ENCODE measurements at regions not wholly inside any gene's neighbourhood (a gene's known extent, or its start where the extent isn't known, plus 50 kb on each side); places are given as distances from the start of the nearest gene placed in this dataset.
"Not testable (repeated sequence)": the region's sequence is repeated elsewhere in the genome, so short reads cannot be mapped to it uniquely, and the experiment has no call there.

DNA sequence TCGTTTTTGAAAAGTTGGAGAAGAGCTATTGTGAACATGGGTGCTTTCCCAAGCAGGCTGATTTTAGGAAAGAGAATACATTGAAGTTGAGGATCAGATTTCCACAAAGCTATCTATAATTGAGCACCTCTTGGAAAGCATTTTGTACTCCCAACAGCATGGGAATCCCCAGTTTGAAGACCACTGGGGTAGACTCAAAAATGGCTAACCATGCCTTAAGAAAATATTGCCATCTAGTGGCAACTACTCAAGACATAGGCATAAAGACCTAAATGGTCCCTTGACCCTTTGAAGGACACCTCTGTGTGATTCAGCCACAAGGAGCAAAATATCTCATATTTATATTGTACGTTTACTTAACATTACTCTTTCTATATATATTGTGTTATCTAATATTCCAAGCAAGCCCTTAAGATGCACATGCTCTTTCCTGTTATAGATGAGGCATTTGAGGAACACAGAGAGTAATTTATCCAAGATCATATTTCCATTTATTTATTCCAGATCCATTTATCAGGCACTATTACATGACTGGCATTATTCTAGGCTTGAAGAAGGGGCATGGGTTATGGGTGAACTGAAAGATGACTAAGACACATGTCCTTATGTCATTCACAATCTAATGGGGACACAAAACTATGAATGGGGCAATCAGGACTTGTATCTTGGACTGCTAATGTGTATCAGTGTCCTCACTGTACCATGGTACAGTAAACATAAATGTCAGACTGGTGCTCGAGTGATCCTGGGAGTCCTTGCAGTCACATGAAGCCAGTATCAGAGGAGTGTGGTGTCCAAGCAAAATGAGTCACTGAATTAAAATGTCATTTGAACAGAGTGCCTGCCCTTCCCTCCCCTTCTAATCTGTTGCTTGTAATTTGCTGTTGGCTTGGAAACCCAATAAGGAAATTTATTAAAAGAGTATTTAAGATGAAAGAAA lies 121.0 kb upstream of the XPO1 start:
- no peaks in the 10 kb centered on the region for H3K36me3 ChIP-seq (ENCODE audit: control insufficient read depth in 4 of 4, insufficient read depth in 3 of 4, low read depth in 1 of 4, low read length in 3 of 4)
- H3K27ac ChIP-seq (ENCODE audit: low read depth in 1 of 2, low read length in 2 of 2) = peak overlapping the region in 1 of 2 donors; percentile 41
- no peak overlapping the region for H3K9ac ChIP-seq (ENCODE audit: low read depth in 1 of 2, low read length in 2 of 2)
- 57% methylated on average over 3 of the region's 3 CpGs for WGBS
- peaks cover 0 to 15% (median 8%) of the 10 kb centered on the region in 4 donors for H3K4me1 ChIP-seq (ENCODE audit: control insufficient read depth in 4 of 4, insufficient read depth in 4 of 4, low read length in 3 of 4)
- H3K27me3 ChIP-seq (ENCODE audit: control insufficient read depth in 4 of 4, insufficient read depth in 4 of 4, low read length in 3 of 4) = no peaks in the 10 kb centered on the region
- DNase-seq (ENCODE audit: low spot score) = no peak
- TF ChIP-seq, protein P1, sequence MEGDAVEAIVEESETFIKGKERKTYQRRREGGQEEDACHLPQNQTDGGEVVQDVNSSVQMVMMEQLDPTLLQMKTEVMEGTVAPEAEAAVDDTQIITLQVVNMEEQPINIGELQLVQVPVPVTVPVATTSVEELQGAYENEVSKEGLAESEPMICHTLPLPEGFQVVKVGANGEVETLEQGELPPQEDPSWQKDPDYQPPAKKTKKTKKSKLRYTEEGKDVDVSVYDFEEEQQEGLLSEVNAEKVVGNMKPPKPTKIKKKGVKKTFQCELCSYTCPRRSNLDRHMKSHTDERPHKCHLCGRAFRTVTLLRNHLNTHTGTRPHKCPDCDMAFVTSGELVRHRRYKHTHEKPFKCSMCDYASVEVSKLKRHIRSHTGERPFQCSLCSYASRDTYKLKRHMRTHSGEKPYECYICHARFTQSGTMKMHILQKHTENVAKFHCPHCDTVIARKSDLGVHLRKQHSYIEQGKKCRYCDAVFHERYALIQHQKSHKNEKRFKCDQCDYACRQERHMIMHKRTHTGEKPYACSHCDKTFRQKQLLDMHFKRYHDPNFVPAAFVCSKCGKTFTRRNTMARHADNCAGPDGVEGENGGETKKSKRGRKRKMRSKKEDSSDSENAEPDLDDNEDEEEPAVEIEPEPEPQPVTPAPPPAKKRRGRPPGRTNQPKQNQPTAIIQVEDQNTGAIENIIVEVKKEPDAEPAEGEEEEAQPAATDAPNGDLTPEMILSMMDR (IDR thresholded peaks at IDR 0.05; ENCODE audit: low read depth, low read length, missing input control) = peak; percentile 38
- no peak for TF ChIP-seq GABPA (IDR thresholded peaks at IDR 0.05 in 1 of 2, conservative IDR thresholded peaks at IDR 0.05 in 1 of 2)
- TF ChIP-seq NR2F2 (IDR thresholded peaks at IDR 0.05) = no peak
- TF ChIP-seq YY1 (IDR thresholded peaks at IDR 0.05) = no peak
- TF ChIP-seq RAD21 (IDR thresholded peaks at IDR 0.05) = peak; percentile 78
- TF ChIP-seq TAF1 (conservative IDR thresholded peaks at IDR 0.05) = no peak
- TF ChIP-seq FOXA2 (IDR thresholded peaks at IDR 0.05) = no peak
- TF ChIP-seq SP1 (IDR thresholded peaks at IDR 0.05) = no peak
- peak in 1 of 2 donors; percentile 12 for TF ChIP-seq HNF4A (conservative IDR thresholded peaks at IDR 0.05)
- no peak for TF ChIP-seq RXRA (IDR thresholded peaks at IDR 0.05)
- no peak for TF ChIP-seq ATF3 (IDR thresholded peaks at IDR 0.05)
- TF ChIP-seq JUND (IDR thresholded peaks at IDR 0.05) = peak in 1 of 2 donors; percentile 50
- TF ChIP-seq FOXA1 (IDR thresholded peaks at IDR 0.05) = no peak
- TF ChIP-seq, protein P2, sequence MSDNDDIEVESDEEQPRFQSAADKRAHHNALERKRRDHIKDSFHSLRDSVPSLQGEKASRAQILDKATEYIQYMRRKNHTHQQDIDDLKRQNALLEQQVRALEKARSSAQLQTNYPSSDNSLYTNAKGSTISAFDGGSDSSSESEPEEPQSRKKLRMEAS (IDR thresholded peaks at IDR 0.05) = no peak
- no peak for TF ChIP-seq HNF4G (IDR thresholded peaks at IDR 0.05)
- TF ChIP-seq ZBTB33 (IDR thresholded peaks at IDR 0.05) = no peak
- TF ChIP-seq, protein P3, sequence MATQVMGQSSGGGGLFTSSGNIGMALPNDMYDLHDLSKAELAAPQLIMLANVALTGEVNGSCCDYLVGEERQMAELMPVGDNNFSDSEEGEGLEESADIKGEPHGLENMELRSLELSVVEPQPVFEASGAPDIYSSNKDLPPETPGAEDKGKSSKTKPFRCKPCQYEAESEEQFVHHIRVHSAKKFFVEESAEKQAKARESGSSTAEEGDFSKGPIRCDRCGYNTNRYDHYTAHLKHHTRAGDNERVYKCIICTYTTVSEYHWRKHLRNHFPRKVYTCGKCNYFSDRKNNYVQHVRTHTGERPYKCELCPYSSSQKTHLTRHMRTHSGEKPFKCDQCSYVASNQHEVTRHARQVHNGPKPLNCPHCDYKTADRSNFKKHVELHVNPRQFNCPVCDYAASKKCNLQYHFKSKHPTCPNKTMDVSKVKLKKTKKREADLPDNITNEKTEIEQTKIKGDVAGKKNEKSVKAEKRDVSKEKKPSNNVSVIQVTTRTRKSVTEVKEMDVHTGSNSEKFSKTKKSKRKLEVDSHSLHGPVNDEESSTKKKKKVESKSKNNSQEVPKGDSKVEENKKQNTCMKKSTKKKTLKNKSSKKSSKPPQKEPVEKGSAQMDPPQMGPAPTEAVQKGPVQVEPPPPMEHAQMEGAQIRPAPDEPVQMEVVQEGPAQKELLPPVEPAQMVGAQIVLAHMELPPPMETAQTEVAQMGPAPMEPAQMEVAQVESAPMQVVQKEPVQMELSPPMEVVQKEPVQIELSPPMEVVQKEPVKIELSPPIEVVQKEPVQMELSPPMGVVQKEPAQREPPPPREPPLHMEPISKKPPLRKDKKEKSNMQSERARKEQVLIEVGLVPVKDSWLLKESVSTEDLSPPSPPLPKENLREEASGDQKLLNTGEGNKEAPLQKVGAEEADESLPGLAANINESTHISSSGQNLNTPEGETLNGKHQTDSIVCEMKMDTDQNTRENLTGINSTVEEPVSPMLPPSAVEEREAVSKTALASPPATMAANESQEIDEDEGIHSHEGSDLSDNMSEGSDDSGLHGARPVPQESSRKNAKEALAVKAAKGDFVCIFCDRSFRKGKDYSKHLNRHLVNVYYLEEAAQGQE (IDR thresholded peaks at IDR 0.05) = peak; percentile 37
- no peak for TF ChIP-seq EGR1 (IDR thresholded peaks at IDR 0.05; ENCODE audit: low read depth in 2 of 2)
- no peaks in the 10 kb centered on the region for H3K9me3 ChIP-seq (ENCODE audit: control insufficient read depth in 4 of 4, low read length in 3 of 4)
- H3K4me3 ChIP-seq (ENCODE audit: low read depth in 1 of 3, low read length in 3 of 3) = no peak overlapping the region

DNA sequence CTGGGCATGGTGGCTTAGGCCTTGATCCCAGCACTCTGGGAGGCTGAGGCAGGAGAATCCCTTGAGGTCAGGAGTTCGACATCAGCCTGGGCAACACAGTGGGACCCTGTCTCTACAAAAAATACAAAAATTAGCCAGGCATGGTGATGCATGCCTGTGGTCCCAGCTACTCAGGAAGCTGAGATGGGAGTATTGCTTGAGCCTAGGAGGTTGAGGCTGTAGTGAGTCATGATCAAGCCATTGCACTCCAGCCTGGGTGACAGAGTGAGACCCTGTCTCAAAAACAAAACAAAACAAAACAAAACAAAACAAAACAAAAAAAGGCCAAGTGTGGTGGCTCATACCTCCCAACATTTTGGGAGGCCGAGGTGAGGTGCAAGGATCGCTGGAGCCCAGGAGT lies 111.8 kb upstream of the XPO1 start:
- not testable (repeated sequence) for H3K27ac ChIP-seq (ENCODE audit: low read depth in 1 of 2, low read length in 2 of 2); DNase-seq (ENCODE audit: low spot score); H3K4me3 ChIP-seq (ENCODE audit: low read depth in 1 of 3, low read length in 3 of 3); H3K4me1 ChIP-seq (ENCODE audit: control insufficient read depth in 4 of 4, insufficient read depth in 4 of 4, low read length in 3 of 4); H3K9me3 ChIP-seq (ENCODE audit: control insufficient read depth in 4 of 4, low read length in 3 of 4); H3K36me3 ChIP-seq (ENCODE audit: control insufficient read depth in 4 of 4, insufficient read depth in 3 of 4, low read depth in 1 of 4, low read length in 3 of 4); H3K9ac ChIP-seq (ENCODE audit: low read depth in 1 of 2, low read length in 2 of 2); H3K27me3 ChIP-seq (ENCODE audit: control insufficient read depth in 4 of 4, insufficient read depth in 4 of 4, low read length in 3 of 4)
- 95% methylated on average over 3 of the region's 3 CpGs for WGBS

All from liver (tissue), 8 donors.